ENCODE measurements at regions not wholly inside any gene's neighbourhood (a gene's known extent, or its start where the extent isn't known, plus 50 kb on each side); places are given as distances from the start of the nearest gene placed in this dataset.

GRCh38 chr2:37862620-37863019 lies 62.5 kb upstream of the RMDN2 start:
- Histone ChIP-seq H3K36me3 (no peaks in the 10 kb centered on the region), H3K9ac (ENCODE audit: low read depth in 2 of 2, low read length in 2 of 2) (no peak overlapping the region), H3K4me1 (no peaks in the 10 kb centered on the region), H3K9me3 (no peaks in the 10 kb centered on the region), H3K4me3 (no peak overlapping the region), H3K27me3 (no peaks in the 10 kb centered on the region), H3K27ac (no peak overlapping the region)
- TF ChIP-seq CTCF (IDR thresholded peaks at IDR 0.05) = no peak
- intact Hi-C loops (cut with DNase I) = no loop called here
- DNase-seq = no peak

GRCh38 chr2:37864217-37864616 lies 60.9 kb upstream of the RMDN2 start:
- intact Hi-C loops (cut with DNase I) = no loop called here
- no peaks in the 10 kb centered on the region for H3K4me1 ChIP-seq
- H3K4me3 ChIP-seq = no peak overlapping the region
- TF ChIP-seq CTCF (IDR thresholded peaks at IDR 0.05) = no peak
- no peak for DNase-seq
- H3K9ac ChIP-seq (ENCODE audit: low read depth in 2 of 2, low read length in 2 of 2) = no peak overlapping the region
- no peaks in the 10 kb centered on the region for H3K9me3 ChIP-seq
- H3K27me3 ChIP-seq = no peaks in the 10 kb centered on the region
- no peak overlapping the region for H3K27ac ChIP-seq
- no peaks in the 10 kb centered on the region for H3K36me3 ChIP-seq

DNA sequence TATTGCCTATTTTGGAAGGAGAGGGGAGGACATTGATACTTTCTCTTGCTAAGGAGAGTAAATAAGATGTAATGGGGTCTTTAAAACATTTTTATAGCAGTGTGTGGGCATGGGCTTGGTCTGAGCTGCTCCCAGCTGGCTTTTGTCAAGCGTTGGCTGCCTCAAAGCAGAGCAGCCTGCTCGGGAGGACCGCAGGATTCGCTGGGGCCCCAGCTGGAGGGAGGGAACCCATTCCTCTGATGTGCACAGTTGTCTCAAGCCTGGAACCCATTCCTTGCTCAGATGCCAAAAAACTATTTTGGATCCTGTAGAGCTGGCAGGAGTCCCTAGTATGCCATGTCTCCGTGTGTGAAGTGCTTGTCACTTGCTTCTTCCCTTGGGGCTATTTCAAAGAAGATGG lies 59.4 kb upstream of the RMDN2 start:
- intact Hi-C loops (cut with DNase I) = no loop called here
- no peaks in the 10 kb centered on the region for H3K4me1 ChIP-seq

DNA sequence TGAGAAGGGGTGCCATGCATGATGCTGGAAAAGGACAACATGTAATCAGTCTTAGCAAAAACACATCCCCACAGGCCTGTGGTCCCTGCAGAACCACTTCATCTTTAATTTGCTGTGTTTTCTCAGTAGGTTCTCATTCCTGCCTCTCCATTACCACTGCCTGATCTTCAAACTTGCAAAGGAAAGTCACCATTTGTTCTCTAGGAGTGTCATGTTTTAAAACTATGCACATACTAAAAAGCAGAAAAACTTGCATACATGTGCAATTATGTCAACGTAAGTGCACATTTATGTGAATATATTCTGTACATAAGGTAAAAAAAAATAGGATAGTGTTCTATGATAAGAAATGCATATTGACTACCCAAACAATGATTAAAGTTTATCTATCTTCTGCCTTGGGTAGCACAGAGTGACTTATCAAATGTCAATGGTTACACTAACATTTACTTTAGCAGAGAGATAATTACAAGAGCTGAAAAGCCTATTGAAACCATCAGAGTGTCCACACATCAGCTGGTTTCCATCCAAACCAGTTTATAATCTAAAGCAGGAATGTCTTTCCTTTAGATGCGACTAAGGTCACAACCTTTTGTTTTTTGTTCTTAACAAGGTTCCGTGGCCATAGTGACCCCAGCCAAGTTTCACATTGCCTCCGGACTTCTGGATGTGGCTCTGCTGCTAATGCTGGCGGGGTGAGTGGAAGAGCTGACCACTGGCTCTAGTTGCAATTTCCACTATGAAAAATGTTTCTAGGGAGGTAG lies 58.7 kb upstream of the RMDN2 start:
- no peak for TF ChIP-seq CTCF (IDR thresholded peaks at IDR 0.05)
- H3K27me3 ChIP-seq = no peaks in the 10 kb centered on the region
- H3K27ac ChIP-seq = no peak overlapping the region
- H3K9ac ChIP-seq (ENCODE audit: low read depth in 2 of 2, low read length in 2 of 2) = no peak overlapping the region
- H3K36me3 ChIP-seq = no peaks in the 10 kb centered on the region
- intact Hi-C loops (cut with DNase I) = no loop called here
- H3K4me3 ChIP-seq = no peak overlapping the region
- no peaks in the 10 kb centered on the region for H3K9me3 ChIP-seq
- H3K4me1 ChIP-seq = no peaks in the 10 kb centered on the region
- no peak for DNase-seq

More for the DNA sequence above, 59.4 kb upstream of the RMDN2 start:
- DNase-seq = no peak
- Histone ChIP-seq H3K4me3 (no peak overlapping the region), H3K27ac (no peak overlapping the region), H3K9me3 (no peaks in the 10 kb centered on the region), H3K36me3 (no peaks in the 10 kb centered on the region), H3K9ac (ENCODE audit: low read depth in 2 of 2, low read length in 2 of 2) (no peak overlapping the region), H3K27me3 (no peaks in the 10 kb centered on the region)
- TF ChIP-seq CTCF (IDR thresholded peaks at IDR 0.05) = no peak

GRCh38 chr2:37867166-37867565 lies 57.9 kb upstream of the RMDN2 start:
- H3K9ac ChIP-seq (ENCODE audit: low read depth in 2 of 2, low read length in 2 of 2) = no peak overlapping the region
- no peaks in the 10 kb centered on the region for H3K9me3 ChIP-seq
- H3K36me3 ChIP-seq = no peaks in the 10 kb centered on the region
- intact Hi-C loops (cut with DNase I) = no loop called here
- H3K27me3 ChIP-seq = no peaks in the 10 kb centered on the region
- TF ChIP-seq CTCF (IDR thresholded peaks at IDR 0.05) = no peak
- no peak for DNase-seq
- no peaks in the 10 kb centered on the region for H3K4me1 ChIP-seq
- H3K4me3 ChIP-seq = no peak overlapping the region
- no peak overlapping the region for H3K27ac ChIP-seq

Measured in colonic mucosa (tissue), 4 donors.